Parathyroid adenoma (tissue), 2 donors: ENCODE measurements at regions not wholly inside any gene's neighbourhood (a gene's known extent, or its start where the extent isn't known, plus 50 kb on each side); places are given as distances from the start of the nearest gene placed in this dataset.
"Not testable (repeated sequence)": the region's sequence is repeated elsewhere in the genome, so short reads cannot be mapped to it uniquely, and the experiment has no call there.

ENCODE experiments used
- H2AFZ ChIP-seq: fragments of 300-600 bp; sonication (generic); one replicate; pipeline ENCODE4 v1.7.0; 2017; ENCODE audit warnings: antibody characterized with exemption, mild to moderate bottlenecking
- H3K27ac ChIP-seq: fragments of 300-600 bp; sonication (generic); one replicate; pipeline ENCODE4 v1.7.0; 2017
- H3K27me3 ChIP-seq: fragments of 300-600 bp; sonication (generic); one replicate; pipeline ENCODE4 v1.7.0; 2017; ENCODE audit warnings: low read length; ENCODE audit not compliant: control insufficient read depth, insufficient read depth
- H3K36me3 ChIP-seq: fragments of 300-600 bp; sonication (generic); one replicate; pipeline ENCODE4 v1.7.0; 2017; ENCODE audit warnings: low read length; ENCODE audit not compliant: control insufficient read depth, insufficient read depth
- H3K4me1 ChIP-seq: fragments of 300-600 bp; sonication (generic); one replicate; pipeline ENCODE4 v1.7.0; 2017; ENCODE audit warnings: control low read depth
- H3K4me2 ChIP-seq: fragments of 300-600 bp; sonication (generic); one replicate; pipeline ENCODE4 v1.7.0; 2017; ENCODE audit warnings: low read length
- H3K4me3 ChIP-seq: fragments of 300-600 bp; sonication (generic); one replicate; pipeline ENCODE4 v1.7.0; 2017; ENCODE audit warnings: low read depth, low read length
- H3K79me2 ChIP-seq: fragments of 300-600 bp; sonication (generic); one replicate; pipeline ENCODE4 v1.7.0; 2017; ENCODE audit warnings: control low read depth
- H3K9ac ChIP-seq: fragments of 300-600 bp; sonication (generic); one replicate; pipeline ENCODE4 v1.7.0; 2017; ENCODE audit warnings: mild to moderate bottlenecking
- H3K9me3 ChIP-seq: fragments of 300-600 bp; sonication (generic); one replicate; pipeline ENCODE4 v1.7.0; 2017; ENCODE audit warnings: low read length; ENCODE audit not compliant: control insufficient read depth
- TF ChIP-seq, protein P1 (sequence below): fragments of 300-600 bp; sonication (generic); IDR thresholded peaks from one replicate; pipeline ENCODE4 v1.7.0; 2017; ENCODE audit warnings: antibody characterized with exemption, mild to moderate bottlenecking
- donor health status: primary hyperparathyroidism.

DNA sequence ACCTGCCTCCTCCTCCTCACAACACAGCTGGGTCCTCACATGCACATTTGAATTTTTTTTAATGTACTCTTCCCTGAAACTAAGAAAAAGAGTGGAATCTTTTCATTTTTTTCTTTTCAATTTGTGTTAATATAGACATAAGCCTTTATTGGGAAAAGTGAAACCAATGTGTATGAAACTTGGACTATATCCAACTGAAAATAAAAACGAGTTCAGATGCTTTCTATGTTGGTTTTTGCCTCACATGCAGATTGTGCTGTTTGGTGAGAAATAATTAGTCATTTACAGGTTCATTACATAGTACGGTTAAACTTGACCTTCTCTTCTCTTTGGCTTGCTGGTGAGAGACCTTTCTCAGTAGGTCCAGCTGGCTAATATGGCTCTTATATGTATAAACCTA lies 515.2 kb upstream of the FANCL start:
- TF ChIP-seq, protein P1, sequence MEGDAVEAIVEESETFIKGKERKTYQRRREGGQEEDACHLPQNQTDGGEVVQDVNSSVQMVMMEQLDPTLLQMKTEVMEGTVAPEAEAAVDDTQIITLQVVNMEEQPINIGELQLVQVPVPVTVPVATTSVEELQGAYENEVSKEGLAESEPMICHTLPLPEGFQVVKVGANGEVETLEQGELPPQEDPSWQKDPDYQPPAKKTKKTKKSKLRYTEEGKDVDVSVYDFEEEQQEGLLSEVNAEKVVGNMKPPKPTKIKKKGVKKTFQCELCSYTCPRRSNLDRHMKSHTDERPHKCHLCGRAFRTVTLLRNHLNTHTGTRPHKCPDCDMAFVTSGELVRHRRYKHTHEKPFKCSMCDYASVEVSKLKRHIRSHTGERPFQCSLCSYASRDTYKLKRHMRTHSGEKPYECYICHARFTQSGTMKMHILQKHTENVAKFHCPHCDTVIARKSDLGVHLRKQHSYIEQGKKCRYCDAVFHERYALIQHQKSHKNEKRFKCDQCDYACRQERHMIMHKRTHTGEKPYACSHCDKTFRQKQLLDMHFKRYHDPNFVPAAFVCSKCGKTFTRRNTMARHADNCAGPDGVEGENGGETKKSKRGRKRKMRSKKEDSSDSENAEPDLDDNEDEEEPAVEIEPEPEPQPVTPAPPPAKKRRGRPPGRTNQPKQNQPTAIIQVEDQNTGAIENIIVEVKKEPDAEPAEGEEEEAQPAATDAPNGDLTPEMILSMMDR: no peak
- Histone ChIP-seq H3K4me2 (no peak overlapping the region), H3K36me3 (no peaks in the 10 kb centered on the region), H3K79me2 (no peaks in the 10 kb centered on the region), H3K9ac (no peak overlapping the region), H3K9me3 (no peaks in the 10 kb centered on the region), H3K27me3 (no peaks in the 10 kb centered on the region), H3K4me3 (no peak overlapping the region), H3K27ac (no peak overlapping the region), H2AFZ (no peak overlapping the region), H3K4me1 (no peaks in the 10 kb centered on the region)

DNA sequence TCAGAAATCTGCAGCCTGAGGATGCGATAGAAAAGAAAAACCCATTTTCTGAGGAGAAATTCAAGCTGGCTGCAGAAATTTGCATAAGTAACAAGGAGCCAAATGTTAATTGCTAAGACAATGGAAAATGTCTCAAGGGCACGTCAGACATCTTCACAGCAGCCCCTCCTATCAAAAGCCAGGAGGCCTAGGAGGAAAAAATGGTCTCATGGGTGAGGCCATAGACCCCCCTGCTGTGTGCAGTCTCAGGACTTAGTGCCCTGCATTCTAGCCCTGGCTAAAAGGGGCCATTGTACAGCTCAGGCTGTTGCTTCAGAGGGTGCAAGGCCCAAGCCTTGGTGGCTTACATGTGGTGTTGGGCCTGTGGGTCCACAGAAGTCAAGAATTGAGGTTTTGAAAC lies 511.4 kb upstream of the FANCL start:
- not testable (repeated sequence) for H3K9ac ChIP-seq, H3K36me3 ChIP-seq

DNA sequence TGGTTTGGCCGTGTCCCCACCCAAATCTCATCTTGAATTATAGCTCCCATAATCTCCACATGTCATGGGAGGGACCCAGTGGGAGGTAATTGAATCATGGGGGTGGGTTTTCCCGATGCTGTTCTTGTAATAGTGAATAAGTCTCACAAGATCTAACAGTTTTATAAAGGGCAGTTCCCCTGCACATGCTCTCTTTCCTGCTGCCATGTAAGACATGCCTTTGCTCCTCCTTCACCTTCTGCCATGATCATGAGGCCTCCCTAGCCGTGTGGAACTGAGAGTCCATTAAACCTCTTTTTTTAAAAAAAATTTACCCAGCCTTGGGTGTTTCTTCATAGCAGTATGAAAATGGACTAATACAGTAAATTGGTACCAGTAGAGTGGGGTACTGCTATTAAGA lies 510.6 kb upstream of the FANCL start:
- H2AFZ ChIP-seq, H3K4me3 ChIP-seq, H3K9ac ChIP-seq, H3K4me2 ChIP-seq, H3K4me1 ChIP-seq, H3K36me3 ChIP-seq, H3K79me2 ChIP-seq, H3K9me3 ChIP-seq, H3K27me3 ChIP-seq, H3K27ac ChIP-seq: not testable (repeated sequence)

More for the DNA sequence above, 511.4 kb upstream of the FANCL start:
- not testable (repeated sequence) for H3K4me3 ChIP-seq, H3K27me3 ChIP-seq, H3K4me1 ChIP-seq, H3K27ac ChIP-seq, H2AFZ ChIP-seq, H3K9me3 ChIP-seq, H3K4me2 ChIP-seq, H3K79me2 ChIP-seq

DNA sequence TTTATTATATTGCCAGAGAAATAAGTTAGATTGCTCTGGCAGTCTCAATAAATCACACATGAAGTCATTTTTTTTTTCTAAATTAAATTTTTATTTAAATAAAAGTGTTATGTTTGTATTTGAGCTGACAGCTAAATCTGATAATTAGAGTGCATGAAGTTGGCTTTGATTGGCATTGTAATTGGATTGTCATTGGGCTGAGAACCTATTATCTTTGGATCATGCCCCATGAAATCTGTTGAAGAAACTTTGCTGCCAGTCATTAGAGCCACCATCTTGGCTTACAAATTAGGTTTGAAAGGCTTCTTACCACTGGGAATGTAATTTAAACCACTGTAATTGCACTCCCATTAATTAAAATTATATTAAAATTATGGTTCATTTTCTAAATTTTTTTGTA lies 507.9 kb upstream of the FANCL start:
- no peaks in the 10 kb centered on the region for H3K79me2 ChIP-seq
- no peaks in the 10 kb centered on the region for H3K4me1 ChIP-seq
- H3K27ac ChIP-seq: no peak overlapping the region
- H3K27me3 ChIP-seq: no peaks in the 10 kb centered on the region
- H3K4me2 ChIP-seq: no peak overlapping the region
- H2AFZ ChIP-seq: no peak overlapping the region
- H3K9ac ChIP-seq: no peak overlapping the region
- H3K9me3 ChIP-seq: no peaks in the 10 kb centered on the region
- no peak overlapping the region for H3K4me3 ChIP-seq
- TF ChIP-seq, protein P1: no peak
- H3K36me3 ChIP-seq: no peaks in the 10 kb centered on the region

DNA sequence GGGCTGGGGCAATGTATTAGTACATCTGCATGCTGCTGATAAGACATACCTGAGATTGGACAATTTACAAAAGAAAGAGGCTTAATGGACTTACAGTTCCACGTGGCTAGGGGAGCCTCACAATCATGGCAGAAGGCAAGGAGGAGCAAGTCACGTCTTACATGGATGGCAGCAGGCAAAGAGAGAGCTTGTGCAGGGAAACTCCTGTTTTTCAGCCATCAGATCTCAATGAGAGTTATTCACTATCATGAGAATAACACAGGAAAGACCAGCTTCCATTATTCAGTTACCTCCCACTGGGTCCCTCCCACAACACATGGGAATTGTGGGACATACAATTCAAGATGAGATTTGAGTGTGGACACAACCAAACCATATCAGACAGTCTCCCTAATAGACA lies 504.2 kb upstream of the FANCL start:
- H3K27ac ChIP-seq, H3K4me2 ChIP-seq, H3K4me1 ChIP-seq, H2AFZ ChIP-seq, H3K36me3 ChIP-seq, H3K4me3 ChIP-seq, H3K27me3 ChIP-seq, H3K9me3 ChIP-seq, H3K79me2 ChIP-seq, H3K9ac ChIP-seq: not testable (repeated sequence)

DNA sequence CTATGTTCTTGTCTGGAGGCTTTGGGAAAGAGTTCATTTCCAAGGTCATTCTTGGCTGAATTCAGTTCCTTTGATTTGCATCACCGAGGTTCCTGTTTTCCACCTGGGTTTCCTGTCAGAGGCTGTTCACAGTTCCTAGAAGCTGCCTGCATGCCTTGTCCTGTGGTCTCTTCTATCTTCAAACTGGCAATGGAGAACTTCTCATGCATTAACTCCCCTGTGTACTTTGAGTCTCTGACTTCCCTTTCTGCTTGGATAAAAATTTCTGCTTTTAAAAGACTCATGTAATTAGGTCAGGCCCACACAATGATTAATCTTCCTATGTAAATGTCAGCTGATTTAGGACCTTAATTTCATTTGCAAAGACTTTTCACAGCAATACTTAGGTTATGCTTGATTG lies 499.3 kb upstream of the FANCL start:
- no peaks in the 10 kb centered on the region for H3K79me2 ChIP-seq
- H3K9me3 ChIP-seq: no peaks in the 10 kb centered on the region
- no peaks in the 10 kb centered on the region for H3K4me1 ChIP-seq
- TF ChIP-seq, protein P1: no peak
- H3K27me3 ChIP-seq: no peaks in the 10 kb centered on the region
- no peak overlapping the region for H3K27ac ChIP-seq
- H3K36me3 ChIP-seq: no peaks in the 10 kb centered on the region
- no peak overlapping the region for H3K9ac ChIP-seq
- no peak overlapping the region for H3K4me2 ChIP-seq
- no peak overlapping the region for H3K4me3 ChIP-seq
- no peak overlapping the region for H2AFZ ChIP-seq
